Panc1 (cell line): ENCODE measurements at regions not wholly inside any gene's neighbourhood (a gene's known extent, or its start where the extent isn't known, plus 50 kb on each side); places are given as distances from the start of the nearest gene placed in this dataset.

Source experiments
- ATAC-seq: fragments of 200-7000 bp; cut with Tn5 transposase; 2 replicates; pipeline ENCODE4 v1.9.1; 2020; ENCODE audit warnings: mild to moderate bottlenecking, moderate library complexity
- BruUV-seq: library from RNA; stranded (reverse); fragments of 400-500 nt; replicated peaks from 2 replicates; lab custom pipeline; 2021; lab: Mats Ljungman, UMichigan
- CTCF ChIA-PET: fragments of 300-600 bp; sonication (Branson Sonifier 250); formaldehyde crosslinking; loops from one replicate; lab custom pipeline; 2022; ENCODE audit warnings: antibody characterized with exemption; lab: Charles Lee
- POLR2A ChIA-PET: fragments of 300-600 bp; sonication (Branson Sonifier 250); formaldehyde crosslinking; loops from one replicate; lab custom pipeline; 2022; ENCODE audit warnings: antibody characterized with exemption; lab: Charles Lee
- DNase-seq: peaks from one replicate; pipeline ENCODE4 v3.0.0-alpha.2; 2010; ENCODE audit warnings: low read depth, low spot score
- H3K27ac ChIP-seq: 2 replicates; pipeline ENCODE4 v1.5.1; 2011; ENCODE audit warnings: mild to moderate bottlenecking, low read length, inconsistent platforms
- H3K27me3 ChIP-seq: fragments of 200-500 bp; sonication (Bioruptor generic); 2 replicates; pipeline ENCODE4 v1.6.0; 2014; ENCODE audit warnings: low read length, inconsistent platforms; ENCODE audit not compliant: control insufficient read depth, insufficient read depth
- H3K36me3 ChIP-seq: fragments of 200-500 bp; sonication (Bioruptor generic); 2 replicates; pipeline ENCODE4 v1.5.1; 2014; ENCODE audit warnings: inconsistent platforms, mild to moderate bottlenecking, low read length, moderate library complexity; ENCODE audit not compliant: control insufficient read depth, insufficient read depth
- H3K4me1 ChIP-seq: 2 replicates; pipeline ENCODE4 v1.5.1; 2011; ENCODE audit warnings: inconsistent platforms, mild to moderate bottlenecking, low read length, moderate library complexity; ENCODE audit not compliant: control insufficient read depth, insufficient read depth
- H3K4me3 ChIP-seq, 2 experiments: 2 replicates each; pipeline ENCODE4 v1.5.1; 2011 to 2012; ENCODE audit warnings: low read depth in 2 of 2, low read length in 2 of 2, mild to moderate bottlenecking in 2 of 2, inconsistent platforms in 1 of 2, moderate library complexity in 1 of 2
- H3K9me3 ChIP-seq: fragments of 200-500 bp; sonication (Bioruptor generic); 2 replicates; pipeline ENCODE4 v1.5.1; 2014; ENCODE audit warnings: low read depth, mild to moderate bottlenecking, inconsistent platforms, low read length, moderate library complexity; ENCODE audit not compliant: control insufficient read depth, insufficient read depth
- POLR2AphosphoS5 ChIP-seq: IDR thresholded peaks from 2 replicates; pipeline ENCODE4 v1.6.1; 2012; ENCODE audit warnings: mild to moderate bottlenecking, low read depth, low read length, moderate library complexity
- SIN3A ChIP-seq: IDR thresholded peaks from 2 replicates; pipeline ENCODE4 v1.6.1; 2012; ENCODE audit warnings: low read depth, mild to moderate bottlenecking, low read length, moderate library complexity, borderline replicate concordance; ENCODE audit not compliant: insufficient read depth
- TCF7L2 ChIP-seq: IDR thresholded peaks from 2 replicates; pipeline ENCODE4 v1.6.1; 2011; ENCODE audit warnings: mild to moderate bottlenecking, low read depth, low read length, inconsistent platforms
- in situ Hi-C: cut with HindIII; loops from 2 replicates; pipeline ENCODE4 v1.10.0; 2016; ENCODE audit warnings: low sequenced_read_pairs, low pct_unique_long_range_greater_than_20kb
- intact Hi-C: fragments of 100-400 bp; cut with micrococcal nuclease; formaldehyde crosslinking; loops from one replicate; pipeline ENCODE4 v1.10.0; 2022; ENCODE audit not compliant: unreplicated experiment
- TF ChIP-seq, protein P1 (sequence below), 2 experiments: IDR thresholded peaks; 2 replicates each; pipeline ENCODE4 v1.6.1; 2011 to 2012; ENCODE audit warnings: low read depth in 2 of 2, control low read depth in 1 of 2, low read length in 1 of 2, mild to moderate bottlenecking in 1 of 2, moderate library complexity in 1 of 2; ENCODE audit not compliant: insufficient read depth in 1 of 2
- TF ChIP-seq, protein P2 (sequence below): fragments of 450-650 bp; IDR thresholded peaks from 2 replicates; pipeline ENCODE4 v1.5.1; 2017; ENCODE audit warnings: mild to moderate bottlenecking

DNA sequence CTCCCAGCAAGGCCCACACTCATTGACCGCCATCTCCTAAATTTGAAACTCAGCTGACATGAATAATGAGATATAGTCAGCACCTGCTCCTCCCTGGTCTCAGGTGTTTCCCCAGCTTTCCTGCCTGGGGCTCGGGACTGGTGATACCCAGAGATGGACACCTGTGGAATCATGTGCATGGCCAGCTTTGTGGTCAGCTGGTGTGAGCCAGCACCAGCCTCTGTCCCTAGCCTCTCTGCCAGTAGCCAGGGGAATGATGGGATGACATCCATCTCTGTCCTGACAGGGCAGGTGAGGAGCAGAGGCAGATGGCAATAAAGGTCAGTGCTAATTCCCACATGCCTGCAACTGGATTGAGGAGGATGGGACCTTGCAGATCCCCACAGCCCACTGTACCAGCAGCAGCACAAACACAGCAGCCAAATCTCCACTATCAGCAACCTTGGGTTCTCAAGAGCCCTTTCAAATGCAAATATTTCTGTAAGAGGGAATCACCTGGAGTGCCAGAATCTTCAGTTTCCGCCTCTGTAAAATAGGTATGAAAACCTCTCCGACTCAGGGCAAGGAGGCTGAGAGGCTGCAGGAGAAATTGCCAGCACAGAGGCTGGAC lies 329.2 kb upstream of the ZMIZ1 start:
- Histone ChIP-seq H3K27ac (no peak overlapping the region), H3K36me3 (no peaks in the 10 kb centered on the region), H3K4me1 (no peaks in the 10 kb centered on the region), H3K9me3 (no peaks in the 10 kb centered on the region), H3K27me3 (peaks cover 5% of the 10 kb centered on the region; the same call in 1 of the 2 replicates), H3K4me3 (no peak overlapping the region)
- intact Hi-C loops (no loop called here), in situ Hi-C loops (no loop called here)
- no peak for TF ChIP-seq SIN3A
- TF ChIP-seq, protein P1, sequence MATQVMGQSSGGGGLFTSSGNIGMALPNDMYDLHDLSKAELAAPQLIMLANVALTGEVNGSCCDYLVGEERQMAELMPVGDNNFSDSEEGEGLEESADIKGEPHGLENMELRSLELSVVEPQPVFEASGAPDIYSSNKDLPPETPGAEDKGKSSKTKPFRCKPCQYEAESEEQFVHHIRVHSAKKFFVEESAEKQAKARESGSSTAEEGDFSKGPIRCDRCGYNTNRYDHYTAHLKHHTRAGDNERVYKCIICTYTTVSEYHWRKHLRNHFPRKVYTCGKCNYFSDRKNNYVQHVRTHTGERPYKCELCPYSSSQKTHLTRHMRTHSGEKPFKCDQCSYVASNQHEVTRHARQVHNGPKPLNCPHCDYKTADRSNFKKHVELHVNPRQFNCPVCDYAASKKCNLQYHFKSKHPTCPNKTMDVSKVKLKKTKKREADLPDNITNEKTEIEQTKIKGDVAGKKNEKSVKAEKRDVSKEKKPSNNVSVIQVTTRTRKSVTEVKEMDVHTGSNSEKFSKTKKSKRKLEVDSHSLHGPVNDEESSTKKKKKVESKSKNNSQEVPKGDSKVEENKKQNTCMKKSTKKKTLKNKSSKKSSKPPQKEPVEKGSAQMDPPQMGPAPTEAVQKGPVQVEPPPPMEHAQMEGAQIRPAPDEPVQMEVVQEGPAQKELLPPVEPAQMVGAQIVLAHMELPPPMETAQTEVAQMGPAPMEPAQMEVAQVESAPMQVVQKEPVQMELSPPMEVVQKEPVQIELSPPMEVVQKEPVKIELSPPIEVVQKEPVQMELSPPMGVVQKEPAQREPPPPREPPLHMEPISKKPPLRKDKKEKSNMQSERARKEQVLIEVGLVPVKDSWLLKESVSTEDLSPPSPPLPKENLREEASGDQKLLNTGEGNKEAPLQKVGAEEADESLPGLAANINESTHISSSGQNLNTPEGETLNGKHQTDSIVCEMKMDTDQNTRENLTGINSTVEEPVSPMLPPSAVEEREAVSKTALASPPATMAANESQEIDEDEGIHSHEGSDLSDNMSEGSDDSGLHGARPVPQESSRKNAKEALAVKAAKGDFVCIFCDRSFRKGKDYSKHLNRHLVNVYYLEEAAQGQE (IDR thresholded peaks at IDR 0.05; ENCODE audit: insufficient read depth in 1 of 2, low read depth in 2 of 2, low read length in 1 of 2): no peak
- no peak for TF ChIP-seq POLR2AphosphoS5
- TF ChIP-seq, protein P2, sequence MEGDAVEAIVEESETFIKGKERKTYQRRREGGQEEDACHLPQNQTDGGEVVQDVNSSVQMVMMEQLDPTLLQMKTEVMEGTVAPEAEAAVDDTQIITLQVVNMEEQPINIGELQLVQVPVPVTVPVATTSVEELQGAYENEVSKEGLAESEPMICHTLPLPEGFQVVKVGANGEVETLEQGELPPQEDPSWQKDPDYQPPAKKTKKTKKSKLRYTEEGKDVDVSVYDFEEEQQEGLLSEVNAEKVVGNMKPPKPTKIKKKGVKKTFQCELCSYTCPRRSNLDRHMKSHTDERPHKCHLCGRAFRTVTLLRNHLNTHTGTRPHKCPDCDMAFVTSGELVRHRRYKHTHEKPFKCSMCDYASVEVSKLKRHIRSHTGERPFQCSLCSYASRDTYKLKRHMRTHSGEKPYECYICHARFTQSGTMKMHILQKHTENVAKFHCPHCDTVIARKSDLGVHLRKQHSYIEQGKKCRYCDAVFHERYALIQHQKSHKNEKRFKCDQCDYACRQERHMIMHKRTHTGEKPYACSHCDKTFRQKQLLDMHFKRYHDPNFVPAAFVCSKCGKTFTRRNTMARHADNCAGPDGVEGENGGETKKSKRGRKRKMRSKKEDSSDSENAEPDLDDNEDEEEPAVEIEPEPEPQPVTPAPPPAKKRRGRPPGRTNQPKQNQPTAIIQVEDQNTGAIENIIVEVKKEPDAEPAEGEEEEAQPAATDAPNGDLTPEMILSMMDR: no peak
- TF ChIP-seq TCF7L2: no peak
- no TSS peak for BruUV-seq
- CTCF ChIA-PET: no interaction called here
- DNase-seq (no peak), ATAC-seq (no peak)
- POLR2A ChIA-PET: no interaction called here

DNA sequence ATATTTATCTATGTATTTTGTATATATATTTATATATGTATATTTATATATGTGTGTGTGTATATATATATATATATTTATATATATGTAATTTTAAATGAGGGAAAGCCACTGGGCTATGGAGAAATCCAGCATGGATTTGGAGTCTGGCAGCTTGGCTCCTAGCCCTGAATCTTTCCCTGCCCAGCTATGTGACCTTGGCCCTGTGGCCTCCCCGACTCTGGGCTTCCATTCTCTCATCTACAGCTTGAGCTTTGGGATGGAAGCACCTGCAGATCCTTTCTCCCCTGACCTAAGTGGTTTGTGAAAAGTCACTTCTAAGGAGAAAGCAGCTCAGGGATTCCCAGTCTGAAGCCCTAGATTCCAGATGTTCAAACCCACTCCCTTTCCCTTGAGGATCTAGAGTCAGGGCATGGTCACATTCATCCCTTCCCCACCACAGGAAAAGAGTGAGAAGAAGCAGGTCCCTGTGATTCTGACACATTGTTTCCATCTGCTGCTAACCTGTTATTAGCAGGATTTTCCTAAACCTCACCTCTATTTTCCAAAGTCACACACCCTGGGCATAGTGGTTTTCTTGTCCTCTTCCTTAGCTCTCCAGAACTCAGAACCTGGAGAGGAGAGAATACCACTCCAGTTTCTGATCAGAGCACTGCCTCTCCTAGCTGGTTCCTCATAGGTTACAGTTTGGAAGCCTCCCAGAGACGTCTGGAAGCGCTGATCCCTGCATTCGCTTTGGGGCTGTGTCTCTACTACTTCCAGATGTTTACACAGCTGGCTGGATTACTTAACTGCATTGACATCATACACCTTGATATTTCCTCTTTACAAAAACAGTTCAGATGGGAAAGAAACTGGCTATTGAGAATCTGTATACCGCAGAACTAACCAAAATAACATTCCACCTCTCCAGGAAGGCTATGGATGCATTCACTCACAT lies 327.5 kb upstream of the ZMIZ1 start:
- H3K4me1 ChIP-seq: no peaks in the 10 kb centered on the region
- DNase-seq: no peak
- CTCF ChIA-PET: no interaction called here
- no peak for TF ChIP-seq TCF7L2
- TF ChIP-seq POLR2AphosphoS5: no peak
- POLR2A ChIA-PET: no interaction called here
- no peak overlapping the region for H3K27ac ChIP-seq
- intact Hi-C loops: no loop called here
- no peaks in the 10 kb centered on the region for H3K36me3 ChIP-seq
- in situ Hi-C loops: no loop called here
- BruUV-seq: no TSS peak
- peaks cover under 1% of the 10 kb centered on the region; the same call in 1 of the 2 replicates for H3K27me3 ChIP-seq
- ATAC-seq: no peak
- no peak overlapping the region for H3K4me3 ChIP-seq
- H3K9me3 ChIP-seq: no peaks in the 10 kb centered on the region

DNA sequence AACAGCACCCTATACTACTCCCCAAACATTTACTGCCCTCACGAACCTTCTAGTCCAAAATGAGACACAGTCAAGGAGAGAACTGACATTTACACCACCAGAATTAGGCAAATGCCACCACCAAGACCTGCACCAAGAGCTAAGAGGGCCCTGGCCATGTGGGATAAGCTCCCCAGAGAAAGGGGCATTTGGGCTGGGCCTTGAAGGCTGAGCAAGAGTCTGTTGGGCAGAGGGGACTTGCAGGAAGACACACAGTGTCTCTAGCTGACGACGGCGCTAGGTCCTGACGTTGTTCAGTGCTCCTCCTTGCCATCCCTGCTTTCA lies 326.4 kb upstream of the ZMIZ1 start:
- intact Hi-C loops (no loop called here), in situ Hi-C loops (no loop called here)
- Histone ChIP-seq H3K36me3 (no peaks in the 10 kb centered on the region), H3K9me3 (no peaks in the 10 kb centered on the region), H3K27me3 (no peaks in the 10 kb centered on the region), H3K4me3 (no peak overlapping the region), H3K4me1 (no peaks in the 10 kb centered on the region), H3K27ac (no peak overlapping the region)
- no peak for DNase-seq
- no peak for ATAC-seq
- no peak for TF ChIP-seq SIN3A
- TF ChIP-seq, protein P1 (IDR thresholded peaks at IDR 0.05; ENCODE audit: insufficient read depth in 1 of 2, low read depth in 2 of 2, low read length in 1 of 2): no peak
- no peak for TF ChIP-seq POLR2AphosphoS5
- TF ChIP-seq TCF7L2: no peak
- TF ChIP-seq, protein P2: no peak
- no TSS peak for BruUV-seq
- ChIA-PET POLR2A (no interaction called here), CTCF (no interaction called here)
